PC-3 (cell line): ENCODE measurements at regions not wholly inside any gene's neighbourhood (a gene's known extent, or its start where the extent isn't known, plus 50 kb on each side); places are given as distances from the start of the nearest gene placed in this dataset.

Experiments used
- ATAC-seq: fragments of 200-7000 bp; cut with Tn5 transposase; 2 replicates; pipeline ENCODE4 v1.9.1; 2020; ENCODE audit warnings: mild to moderate bottlenecking, moderate library complexity
- BruUV-seq: library from RNA; stranded (reverse); fragments of 400-500 nt; replicated peaks from 2 replicates; lab custom pipeline; 2021; lab: Mats Ljungman, UMichigan
- CTCF ChIA-PET: fragments of 300-600 bp; sonication (Branson Sonifier 250); formaldehyde crosslinking; loops from one replicate; lab custom pipeline; 2022; ENCODE audit warnings: antibody characterized with exemption; lab: Charles Lee
- POLR2A ChIA-PET: fragments of 300-600 bp; sonication (Branson Sonifier 250); formaldehyde crosslinking; loops from one replicate; lab custom pipeline; 2022; ENCODE audit warnings: antibody characterized with exemption; ENCODE audit not compliant: unreplicated experiment; lab: Charles Lee
- DNase-seq: peaks from one replicate; pipeline ENCODE4 v3.0.0-alpha.2; 2015
- H2AFZ ChIP-seq: fragments of 300-600 bp; sonication (generic); 2 replicates; pipeline ENCODE4 v1.6.0; 2016; ENCODE audit warnings: antibody characterized with exemption, low read length
- H3F3A ChIP-seq: fragments of 300-600 bp; sonication (generic); one replicate; pipeline ENCODE4 v1.6.0; 2017; ENCODE audit warnings: antibody characterized with exemption, low read length, control low read depth, mild to moderate bottlenecking; ENCODE audit not compliant: unreplicated experiment
- H3K27ac ChIP-seq: fragments of 300-600 bp; sonication (generic); 2 replicates; pipeline ENCODE4 v1.5.1; 2016; ENCODE audit warnings: mild to moderate bottlenecking, low read length
- H3K27me3 ChIP-seq: fragments of 300-600 bp; sonication (generic); 2 replicates; pipeline ENCODE4 v1.6.1; 2016; ENCODE audit warnings: low read length, mixed read lengths
- H3K36me3 ChIP-seq: fragments of 300-600 bp; sonication (generic); 2 replicates; pipeline ENCODE4 v1.6.1; 2016; ENCODE audit warnings: low read depth, mixed run types, low read length, mixed read lengths
- H3K4me1 ChIP-seq: fragments of 300-600 bp; sonication (generic); 2 replicates; pipeline ENCODE4 v1.5.1; 2016; ENCODE audit warnings: low read length; ENCODE audit not compliant: insufficient read depth
- H3K4me2 ChIP-seq: fragments of 300-600 bp; sonication (generic); 2 replicates; pipeline ENCODE4 v1.6.0; 2016; ENCODE audit warnings: low read length
- H3K4me3 ChIP-seq: fragments of 300-600 bp; sonication (generic); 2 replicates; pipeline ENCODE4 v1.5.1; 2016; ENCODE audit warnings: mild to moderate bottlenecking, low read length, mixed read lengths
- H3K79me2 ChIP-seq: fragments of 300-600 bp; sonication (generic); 2 replicates; pipeline ENCODE4 v1.6.1; 2017; ENCODE audit warnings: low read length, mixed read lengths
- H3K9ac ChIP-seq: fragments of 300-600 bp; sonication (generic); 2 replicates; pipeline ENCODE4 v1.6.0; 2016; ENCODE audit warnings: mild to moderate bottlenecking, low read length
- H3K9me2 ChIP-seq: fragments of 300-600 bp; sonication (generic); replicated peaks from 2 replicates; pipeline ENCODE4 v1.6.1; 2016; ENCODE audit warnings: mixed run types, low read length, mixed read lengths
- H3K9me3 ChIP-seq: fragments of 300-600 bp; sonication (generic); 2 replicates; pipeline ENCODE4 v1.6.1; 2016; ENCODE audit warnings: low read length, mixed read lengths
- H4K20me1 ChIP-seq: fragments of 300-600 bp; sonication (generic); 2 replicates; pipeline ENCODE4 v1.6.1; 2016; ENCODE audit warnings: low read length, mixed read lengths
- EZH2 ChIP-seq: fragments of 300-600 bp; sonication (generic); IDR thresholded peaks from one replicate; pipeline ENCODE4 v1.6.1; 2017; ENCODE audit warnings: antibody characterized with exemption, mild to moderate bottlenecking, low read length; ENCODE audit not compliant: unreplicated experiment
- EZH2phosphoT487 ChIP-seq: fragments of 300-600 bp; sonication (generic); IDR thresholded peaks from 2 replicates; pipeline ENCODE4 v1.6.1; 2018; ENCODE audit warnings: mild to moderate bottlenecking, antibody characterized with exemption, low read length, borderline replicate concordance
- intact Hi-C: fragments of 100-400 bp; cut with micrococcal nuclease; formaldehyde crosslinking; loops from 2 replicates; pipeline ENCODE4 v1.9.0; 2023
- TF ChIP-seq, protein P1 (sequence below): fragments of 300-600 bp; sonication (generic); conservative IDR thresholded peaks from 2 replicates; pipeline ENCODE4 v1.5.1; 2017; ENCODE audit warnings: antibody characterized with exemption, low read depth, mild to moderate bottlenecking, low read length

DNA sequence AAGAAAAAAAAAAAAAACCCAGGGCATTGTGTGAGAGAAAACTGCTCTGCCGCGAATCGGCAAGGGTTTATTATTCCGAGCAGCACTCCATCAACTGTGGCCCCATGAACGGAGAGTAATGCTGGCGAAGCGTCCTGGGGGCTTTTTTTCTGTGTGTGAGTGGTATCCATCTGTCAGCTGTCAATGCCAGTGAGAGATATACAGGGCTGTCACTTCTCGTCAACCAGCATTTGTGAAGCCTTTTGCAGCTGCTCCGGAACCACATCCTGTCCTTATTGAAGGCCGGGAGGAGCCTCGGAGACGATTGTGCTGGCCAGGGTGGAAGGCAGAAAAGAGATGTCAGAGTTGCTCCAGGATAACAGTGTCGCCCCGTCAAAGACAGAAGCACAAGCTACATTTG lies 356.9 kb upstream of the SMIM21 start:
- TF ChIP-seq, protein P1, sequence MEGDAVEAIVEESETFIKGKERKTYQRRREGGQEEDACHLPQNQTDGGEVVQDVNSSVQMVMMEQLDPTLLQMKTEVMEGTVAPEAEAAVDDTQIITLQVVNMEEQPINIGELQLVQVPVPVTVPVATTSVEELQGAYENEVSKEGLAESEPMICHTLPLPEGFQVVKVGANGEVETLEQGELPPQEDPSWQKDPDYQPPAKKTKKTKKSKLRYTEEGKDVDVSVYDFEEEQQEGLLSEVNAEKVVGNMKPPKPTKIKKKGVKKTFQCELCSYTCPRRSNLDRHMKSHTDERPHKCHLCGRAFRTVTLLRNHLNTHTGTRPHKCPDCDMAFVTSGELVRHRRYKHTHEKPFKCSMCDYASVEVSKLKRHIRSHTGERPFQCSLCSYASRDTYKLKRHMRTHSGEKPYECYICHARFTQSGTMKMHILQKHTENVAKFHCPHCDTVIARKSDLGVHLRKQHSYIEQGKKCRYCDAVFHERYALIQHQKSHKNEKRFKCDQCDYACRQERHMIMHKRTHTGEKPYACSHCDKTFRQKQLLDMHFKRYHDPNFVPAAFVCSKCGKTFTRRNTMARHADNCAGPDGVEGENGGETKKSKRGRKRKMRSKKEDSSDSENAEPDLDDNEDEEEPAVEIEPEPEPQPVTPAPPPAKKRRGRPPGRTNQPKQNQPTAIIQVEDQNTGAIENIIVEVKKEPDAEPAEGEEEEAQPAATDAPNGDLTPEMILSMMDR = no peak
- TF ChIP-seq EZH2phosphoT487 (no peak), EZH2 (no peak)
- no peak overlapping the region for H3K27ac ChIP-seq
- POLR2A ChIA-PET = interaction anchor here (0.6 kb wide), 1 partner anchor 291 kb away, joined by 23 read pairs; no protein-coding TSS in a partner anchor
- ATAC-seq (no peak), DNase-seq (no peak)
- no peak overlapping the region for H3K9ac ChIP-seq
- no peaks in the 10 kb centered on the region for H3F3A ChIP-seq
- no peak overlapping the region for H2AFZ ChIP-seq
- no peaks in the 10 kb centered on the region for H3K9me3 ChIP-seq
- H3K4me1 ChIP-seq = no peaks in the 10 kb centered on the region
- no TSS peak for BruUV-seq
- intact Hi-C loops = no loop called here
- peaks cover 95% of the 10 kb centered on the region for H3K27me3 ChIP-seq
- H3K36me3 ChIP-seq = no peaks in the 10 kb centered on the region
- CTCF ChIA-PET = no interaction called here
- no peaks in the 10 kb centered on the region for H3K9me2 ChIP-seq
- H3K79me2 ChIP-seq = no peaks in the 10 kb centered on the region
- no peak overlapping the region for H3K4me2 ChIP-seq
- H3K4me3 ChIP-seq = no peak overlapping the region
- no peaks in the 10 kb centered on the region for H4K20me1 ChIP-seq

DNA sequence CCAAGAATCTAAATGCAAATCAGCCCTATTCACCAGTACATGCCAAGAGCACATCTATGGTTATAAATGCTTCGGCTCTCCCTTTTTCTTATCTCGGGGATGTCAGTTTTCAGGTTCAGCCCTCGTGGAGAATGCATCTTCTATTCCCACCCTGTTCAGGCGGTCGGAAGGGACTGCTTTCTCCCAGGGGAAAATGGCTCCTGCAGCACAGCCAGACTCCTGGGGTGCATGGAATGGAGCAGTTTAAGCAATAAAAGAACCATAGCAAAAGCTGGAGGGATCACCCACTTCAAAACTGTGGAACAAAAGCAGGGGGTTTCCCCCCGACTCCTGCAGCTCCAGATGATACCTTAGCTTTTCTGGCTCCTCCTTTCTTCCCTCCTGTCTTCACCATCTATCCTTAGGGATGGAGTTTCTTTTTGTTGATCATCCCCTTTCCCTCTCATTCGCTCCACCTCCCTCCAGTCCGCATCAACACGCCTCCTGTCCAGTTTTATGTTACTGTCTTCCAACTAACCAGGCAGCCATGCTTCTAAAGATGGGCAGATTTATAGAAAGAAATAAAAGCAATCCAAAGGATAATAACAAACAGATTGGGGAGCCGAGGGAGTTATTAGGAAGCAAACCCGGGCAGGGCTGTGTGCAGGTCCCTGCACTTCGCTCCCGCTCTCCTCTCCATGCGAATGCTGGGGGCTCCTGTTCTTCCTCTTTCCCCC lies 356.2 kb upstream of the SMIM21 start:
- TF ChIP-seq EZH2phosphoT487 (no peak), EZH2 (no peak)
- TF ChIP-seq, protein P1 = no peak
- CTCF ChIA-PET = no interaction called here
- Histone ChIP-seq H2AFZ (no peak overlapping the region), H3F3A (no peaks in the 10 kb centered on the region), H4K20me1 (no peaks in the 10 kb centered on the region), H3K27me3 (peaks cover 95% of the 10 kb centered on the region), H3K4me1 (no peaks in the 10 kb centered on the region), H3K9me3 (no peaks in the 10 kb centered on the region), H3K9ac (no peak overlapping the region), H3K4me3 (no peak overlapping the region), H3K4me2 (no peak overlapping the region), H3K79me2 (no peaks in the 10 kb centered on the region), H3K36me3 (no peaks in the 10 kb centered on the region), H3K27ac (no peak overlapping the region), H3K9me2 (no peaks in the 10 kb centered on the region)
- intact Hi-C loops = no loop called here
- DNase-seq (no peak), ATAC-seq (no peak)
- BruUV-seq = no TSS peak
- POLR2A ChIA-PET = interaction anchor here (0.6 kb wide), 1 partner anchor 291 kb away, joined by 23 read pairs; no protein-coding TSS in a partner anchor

DNA sequence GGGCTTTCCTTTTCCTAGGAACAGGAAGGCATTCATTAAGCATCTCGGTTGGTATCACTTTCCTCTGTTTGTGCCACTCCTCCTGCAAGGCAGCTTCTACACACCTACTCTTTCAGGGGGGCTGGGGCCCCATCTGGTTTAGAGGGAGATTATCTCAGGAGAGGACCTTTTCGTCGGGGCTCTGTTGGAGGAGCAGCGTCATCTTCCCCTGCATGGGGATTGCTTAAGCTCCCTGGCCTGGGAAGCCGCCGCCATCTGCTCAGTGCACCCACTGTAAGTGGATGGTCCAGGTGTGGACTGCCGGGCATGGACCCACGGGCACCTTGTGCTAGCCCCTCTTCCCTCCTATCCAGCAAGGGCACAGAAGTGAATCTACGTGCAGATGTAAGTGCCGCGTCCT lies 355.3 kb upstream of the SMIM21 start:
- no peaks in the 10 kb centered on the region for H3K4me1 ChIP-seq
- H2AFZ ChIP-seq = no peak overlapping the region
- no peak overlapping the region for H3K4me3 ChIP-seq
- H3K9ac ChIP-seq = no peak overlapping the region
- CTCF ChIA-PET = no interaction called here
- POLR2A ChIA-PET = no interaction called here
- intact Hi-C loops = no loop called here
- no peak overlapping the region for H3K4me2 ChIP-seq
- no peaks in the 10 kb centered on the region for H4K20me1 ChIP-seq
- DNase-seq = no peak
- peaks cover 95% of the 10 kb centered on the region for H3K27me3 ChIP-seq
- H3K36me3 ChIP-seq = no peaks in the 10 kb centered on the region
- BruUV-seq = no TSS peak
- H3K9me2 ChIP-seq = no peaks in the 10 kb centered on the region
- no peaks in the 10 kb centered on the region for H3K79me2 ChIP-seq
- TF ChIP-seq, protein P1 = no peak
- TF ChIP-seq EZH2phosphoT487 = no peak
- no peak for TF ChIP-seq EZH2
- H3F3A ChIP-seq = no peaks in the 10 kb centered on the region
- no peaks in the 10 kb centered on the region for H3K9me3 ChIP-seq
- no peak for ATAC-seq
- H3K27ac ChIP-seq = no peak overlapping the region
